DMS114 treated with DMSO at 0.1 percent for 48 hours (cell line): ENCODE measurements at regions not wholly inside any gene's neighbourhood (a gene's known extent, or its start where the extent isn't known, plus 50 kb on each side); places are given as distances from the start of the nearest gene placed in this dataset.

Experiments
- DNase-seq: peaks from one replicate; lab custom pipeline; 2025; ENCODE audit not compliant: unreplicated experiment; lab: John Stamatoyannopoulos, UW

DNA sequence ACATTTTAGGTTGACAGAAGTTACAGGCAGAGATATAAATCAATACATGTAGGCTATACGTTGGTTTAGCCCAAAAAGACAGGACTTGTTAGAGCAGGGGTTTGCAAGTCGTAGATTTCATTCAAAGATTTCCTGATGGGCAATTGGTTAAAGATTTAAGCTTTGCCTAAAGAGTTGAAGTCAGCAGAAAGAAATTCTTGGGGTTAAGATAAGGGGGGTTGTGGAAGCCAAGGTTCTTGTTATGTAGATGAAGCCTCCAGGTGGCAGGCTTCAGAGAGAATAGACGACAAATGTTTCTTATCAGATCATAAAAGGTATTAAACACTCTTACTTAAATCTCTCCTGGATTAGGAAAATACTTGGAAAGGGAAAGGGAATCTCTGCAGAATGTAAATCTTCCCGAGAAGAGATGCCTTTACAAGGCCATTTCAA is 510.8 kb downstream of the TMTC2 start:
- DNase-seq = no peak

DNA sequence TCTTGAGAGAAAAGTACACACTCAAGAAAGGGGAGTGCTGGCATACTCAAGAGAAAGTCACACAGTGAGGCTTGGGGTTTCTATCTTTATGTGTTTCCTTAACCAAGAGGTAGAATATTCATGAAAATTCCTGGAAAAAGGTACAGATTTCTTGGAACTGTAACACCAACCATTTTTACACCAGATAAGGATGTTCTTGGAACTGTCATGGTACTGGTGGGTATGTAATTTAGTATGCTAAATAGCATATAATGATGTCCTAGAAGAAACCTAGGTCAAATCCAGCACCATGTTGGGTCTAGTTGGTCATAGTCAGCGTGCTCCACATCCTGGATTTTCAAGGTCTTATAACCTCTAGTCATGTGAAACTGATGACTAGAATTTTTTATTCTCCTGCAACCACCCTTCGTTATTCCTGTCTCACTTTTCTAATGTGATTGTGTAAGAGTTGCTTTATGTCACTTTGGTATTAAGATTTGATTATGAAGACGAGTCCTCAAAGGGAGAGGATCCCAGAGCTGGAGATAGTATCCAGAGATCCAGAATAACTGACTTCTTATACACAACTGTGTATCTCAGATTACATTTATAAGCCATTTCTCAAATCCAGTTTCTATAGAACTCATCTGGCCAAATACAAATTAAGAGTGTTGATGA is 510.1 kb downstream of the TMTC2 start:
- DNase-seq = no peak

DNA sequence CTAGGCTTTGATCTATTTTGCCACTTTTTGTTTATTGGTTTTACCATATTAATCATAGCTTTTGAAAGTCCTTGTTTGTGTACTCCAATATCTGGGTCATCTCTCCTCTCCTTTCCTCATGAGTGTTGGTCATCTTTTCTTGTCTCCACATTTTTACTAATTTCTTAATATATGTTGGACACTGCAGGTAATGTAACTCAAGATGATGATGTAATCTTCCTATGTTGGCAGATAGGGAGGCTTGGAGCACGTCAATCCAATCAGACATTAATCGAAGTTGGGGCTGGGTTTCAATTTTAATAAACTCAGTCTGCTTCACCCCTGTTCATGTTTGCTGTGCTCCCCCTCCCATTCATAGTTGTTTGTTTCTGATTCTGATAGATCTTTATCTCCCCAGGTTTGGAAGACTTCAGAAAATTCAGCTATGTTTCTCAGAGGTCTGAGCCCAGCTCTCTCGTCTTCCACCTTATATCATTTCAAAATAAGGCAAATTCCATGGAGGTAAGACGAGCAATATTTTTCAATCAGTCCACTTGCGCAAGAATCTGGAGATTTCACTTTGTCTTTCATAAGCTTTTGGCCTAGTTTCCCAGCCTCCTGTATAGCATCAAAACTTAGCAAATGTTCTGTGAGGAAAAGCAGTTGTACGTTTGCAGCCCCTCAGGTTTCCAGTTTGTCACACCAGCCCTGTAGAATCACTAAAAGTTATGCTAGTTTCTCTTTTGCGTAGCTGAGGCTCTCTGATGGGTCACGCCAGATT is 504.1 kb downstream of the TMTC2 start:
- DNase-seq = no peak

DNA sequence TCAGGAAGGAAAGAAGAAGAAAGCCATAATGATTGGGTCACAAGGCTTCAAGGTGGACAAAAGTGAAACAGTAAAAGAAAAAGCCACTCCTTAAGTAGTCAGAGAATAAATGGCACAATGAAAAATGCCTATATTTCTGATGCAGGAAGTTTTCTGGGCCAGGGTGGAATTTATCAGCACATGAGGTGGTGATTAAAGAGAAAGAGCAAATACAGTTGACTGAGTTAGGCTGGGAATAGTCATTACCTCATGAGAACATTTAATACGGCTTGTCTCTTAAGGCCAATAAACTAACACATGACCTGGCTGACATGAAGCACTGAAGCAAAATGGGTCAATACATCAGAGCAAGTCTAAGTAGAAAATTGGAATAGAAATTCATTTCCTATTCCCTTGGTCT is 499.7 kb downstream of the TMTC2 start:
- no peak for DNase-seq

DNA sequence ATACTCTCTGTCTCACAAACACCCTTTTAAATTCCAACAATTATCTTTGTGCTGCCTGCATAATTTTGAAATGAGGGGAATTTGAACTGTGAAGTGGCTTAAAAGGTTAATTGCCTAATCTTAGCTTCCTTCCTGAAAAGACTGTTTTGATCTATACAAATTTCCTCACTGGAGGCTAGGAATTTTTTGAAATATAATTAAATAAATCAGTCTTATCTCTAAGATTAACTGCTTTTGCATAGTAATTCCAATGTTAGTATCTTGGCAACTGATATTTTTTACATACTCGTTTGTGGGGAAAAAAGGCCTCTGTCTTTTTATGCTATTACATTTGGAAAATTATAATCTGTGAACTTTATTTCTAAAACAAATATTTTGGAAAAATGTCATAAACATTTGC is 498.5 kb downstream of the TMTC2 start:
- DNase-seq = no peak
